Fibroblast of gingiva (primary cell): ENCODE measurements at regions not wholly inside any gene's neighbourhood (a gene's known extent, or its start where the extent isn't known, plus 50 kb on each side); places are given as distances from the start of the nearest gene placed in this dataset.
"Not testable (repeated sequence)": the region's sequence is repeated elsewhere in the genome, so short reads cannot be mapped to it uniquely, and the experiment has no call there.

Source experiments
- DNase-seq: peaks from one replicate; pipeline ENCODE4 v3.0.0-alpha.2; 2011; ENCODE audit warnings: low read depth

- no peak for DNase-seq
Observed at GRCh38 chr9:10835791-10836463, 223.1 kb upstream of the PTPRD start.

- DNase-seq: no peak
Observed at GRCh38 chr9:10843151-10843550, 230.3 kb upstream of the PTPRD start.

GRCh38 chr9:10855847-10856246 is 243.0 kb upstream of the PTPRD start:
- no peak for DNase-seq

DNA sequence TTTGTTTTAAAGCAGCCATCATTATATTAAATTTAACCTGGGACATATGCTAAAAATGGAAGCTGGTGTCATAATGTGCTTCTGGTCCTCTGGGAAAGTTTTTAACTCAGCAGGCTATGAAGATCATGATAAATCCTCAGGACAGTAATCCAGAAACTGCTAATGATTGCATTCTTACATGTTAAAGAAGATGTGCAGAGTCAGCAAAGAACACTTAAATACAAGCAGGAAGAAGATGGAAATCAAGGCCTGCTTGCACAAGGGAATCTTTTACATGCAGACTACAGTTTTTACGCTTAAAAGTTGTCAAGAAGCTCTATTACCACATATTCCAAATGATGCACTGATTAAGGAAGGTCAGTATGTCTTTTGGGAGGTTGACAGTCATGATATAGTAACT is 246.0 kb upstream of the PTPRD start:
- no peak for DNase-seq

- DNase-seq: no peak
Observed at GRCh38 chr9:10863476-10863875, 250.7 kb upstream of the PTPRD start.

DNA sequence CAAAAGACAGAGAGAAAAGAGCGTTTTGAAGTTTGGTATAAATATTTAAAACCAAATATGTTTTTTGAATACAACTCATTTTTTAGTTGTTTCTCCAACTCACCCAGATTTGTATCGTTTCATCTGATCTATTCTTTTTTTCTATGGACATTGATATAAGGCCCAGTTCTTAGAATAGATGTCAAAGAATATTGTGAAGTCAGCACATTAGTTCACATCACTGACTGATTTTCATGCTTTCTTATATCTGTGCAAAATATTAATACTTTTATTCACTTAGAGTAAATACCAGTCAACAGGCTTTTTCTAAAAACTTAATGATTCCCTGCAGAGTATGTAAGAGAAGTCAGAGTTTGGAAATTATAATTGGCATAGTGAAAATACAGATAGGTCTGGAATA is 254.4 kb upstream of the PTPRD start:
- no peak for DNase-seq

DNA sequence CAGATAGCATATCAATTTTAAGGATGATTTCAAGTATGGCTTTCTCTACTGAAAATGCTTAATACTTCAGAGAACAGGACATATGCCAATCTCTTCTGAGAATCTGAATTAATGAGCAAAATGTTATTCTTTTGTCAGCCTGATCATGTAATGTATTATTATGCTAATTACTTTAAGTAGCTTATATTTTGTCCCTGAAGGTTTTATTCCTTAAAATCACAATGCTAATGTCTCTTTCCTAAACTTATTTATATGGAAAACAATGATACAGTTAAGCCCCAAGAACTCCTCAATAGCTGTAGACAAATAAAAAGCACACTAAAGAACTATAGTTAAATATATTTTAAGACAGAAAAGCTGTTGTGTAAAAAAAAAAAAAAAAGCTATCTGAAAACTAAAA is 256.9 kb upstream of the PTPRD start:
- DNase-seq: no peak

DNA sequence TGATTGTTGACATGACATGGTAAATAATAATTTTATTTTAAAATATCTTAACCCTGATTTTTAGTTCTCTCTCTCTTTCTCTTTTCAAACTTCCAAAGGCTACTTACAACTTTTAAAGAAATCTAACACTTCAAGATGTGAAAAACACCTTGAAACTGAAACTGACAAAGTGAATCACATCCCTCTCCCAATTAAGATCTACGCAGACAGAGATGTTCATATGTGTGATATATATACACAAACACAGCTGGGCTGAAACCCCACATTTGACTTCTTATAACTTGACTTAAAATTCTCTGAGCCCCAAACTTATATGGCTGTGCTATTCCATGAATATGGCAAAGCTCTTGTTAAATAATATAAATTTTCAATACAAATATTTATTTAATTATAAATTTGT is 261.2 kb upstream of the PTPRD start:
- DNase-seq: no peak

DNA sequence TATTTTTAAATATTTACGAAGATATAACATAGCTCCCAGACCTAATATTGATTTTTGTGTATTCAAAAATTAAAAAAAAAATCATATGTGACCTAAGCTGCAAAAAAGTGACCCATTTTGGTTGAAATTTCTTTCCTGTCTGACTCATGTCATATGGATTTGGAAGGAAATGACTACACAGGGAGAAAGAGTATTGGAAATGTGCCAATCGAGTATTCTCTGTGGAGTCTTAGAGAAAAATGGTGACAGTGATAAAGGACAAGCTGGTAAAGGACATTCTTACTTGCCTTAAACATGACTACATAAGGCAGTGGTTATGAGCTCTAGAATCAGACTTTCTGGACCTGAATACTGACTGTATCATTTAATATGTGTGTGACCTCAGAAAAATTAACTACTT is 262.9 kb upstream of the PTPRD start:
- no peak for DNase-seq

DNA sequence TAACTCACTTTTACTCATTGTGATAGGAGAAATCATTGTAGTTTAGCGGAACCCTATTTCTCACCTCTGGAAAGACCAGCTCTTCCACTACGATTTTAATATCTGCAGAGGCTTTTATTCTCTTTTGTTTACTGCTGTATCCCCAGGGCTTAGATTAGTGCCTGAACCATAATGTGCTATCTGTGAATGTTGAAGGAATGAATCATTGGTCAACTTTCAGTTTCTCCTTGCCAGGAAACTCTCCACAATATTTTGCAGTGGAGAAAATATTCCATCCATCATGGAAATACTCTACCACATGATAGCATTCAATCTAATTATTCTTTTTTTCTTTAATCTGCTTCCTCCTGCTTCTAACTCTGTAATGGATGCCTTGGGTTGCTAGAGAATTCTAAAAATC is 263.5 kb upstream of the PTPRD start:
- no peak for DNase-seq

DNA sequence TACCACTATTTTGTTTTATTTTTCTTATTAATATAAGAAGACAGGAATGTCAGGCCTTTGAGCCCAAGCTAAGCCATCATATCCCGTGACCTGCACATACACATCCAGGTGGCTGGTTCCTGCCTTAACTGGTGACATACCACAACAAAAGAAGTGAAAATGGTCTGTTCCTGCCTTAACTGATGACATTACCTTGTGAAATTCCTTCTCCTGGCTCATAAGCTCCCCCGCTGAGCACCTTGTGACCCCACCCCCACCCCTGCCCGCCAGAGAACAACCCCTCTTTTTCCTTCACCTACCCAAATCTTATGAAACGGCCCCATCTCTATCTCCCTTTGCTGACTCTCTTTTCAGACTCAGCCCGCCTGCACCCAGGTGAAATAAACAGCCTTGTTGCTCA is 277.5 kb upstream of the PTPRD start:
- DNase-seq: not testable (repeated sequence)

DNA sequence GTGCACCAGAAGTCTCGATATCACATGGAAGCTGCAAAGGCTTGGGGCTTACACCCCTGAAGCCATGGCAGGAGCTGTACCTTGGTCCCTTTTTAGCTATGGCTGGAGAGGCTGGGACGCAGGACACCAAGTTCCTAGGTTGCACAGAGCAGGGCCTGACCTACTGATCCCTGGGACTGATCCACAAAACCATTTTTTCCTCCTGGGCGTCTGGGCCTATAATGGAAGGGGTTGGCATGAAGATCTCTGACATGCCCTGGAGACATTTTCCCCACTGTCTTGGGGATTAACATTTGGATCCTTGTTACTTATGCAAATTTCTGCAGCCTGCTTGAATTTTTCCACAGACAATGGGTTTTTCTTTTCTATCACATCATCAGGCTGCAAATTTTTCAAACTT is 286.7 kb upstream of the PTPRD start:
- DNase-seq: no peak

DNA sequence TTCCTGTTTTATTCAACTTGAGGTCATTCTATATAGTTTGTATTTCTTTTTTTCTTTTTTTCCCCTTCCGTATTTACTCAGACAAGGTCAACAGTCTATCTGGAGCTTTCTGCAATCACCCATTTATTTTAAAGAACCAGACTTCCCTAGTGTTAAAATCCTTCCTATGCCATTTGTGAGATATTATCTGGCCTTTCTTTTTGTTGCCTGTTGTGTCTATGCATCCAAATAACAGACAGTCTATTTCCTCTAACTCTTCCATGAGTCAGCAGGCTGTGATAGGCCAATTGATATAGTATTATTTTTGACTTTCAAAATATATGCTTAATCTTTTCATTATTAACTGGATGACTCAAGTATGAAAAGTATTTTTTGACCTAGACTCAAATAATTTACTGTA is 291.2 kb upstream of the PTPRD start:
- DNase-seq: no peak

GRCh38 chr9:10910779-10911178 is 298.0 kb upstream of the PTPRD start:
- no peak for DNase-seq

DNA sequence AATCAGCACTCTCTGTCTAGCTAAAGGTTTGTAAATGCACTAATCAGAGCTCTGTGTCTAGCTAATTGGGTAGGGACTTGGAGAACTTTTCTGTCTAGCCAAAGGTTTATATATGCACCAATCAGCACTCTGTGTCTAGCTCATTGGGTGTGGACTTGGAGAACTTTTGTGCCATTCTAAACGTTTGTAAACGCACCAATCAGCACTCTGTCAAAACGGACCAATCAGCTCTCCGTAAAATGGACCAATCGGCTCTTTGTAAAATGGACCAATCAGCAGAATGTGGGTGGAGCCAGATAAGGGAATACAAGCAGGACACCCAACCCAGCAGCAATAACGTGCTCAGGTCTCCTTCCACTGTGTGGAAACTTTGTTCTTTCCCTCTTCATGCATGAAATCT is 298.6 kb upstream of the PTPRD start:
- no peak for DNase-seq

- DNase-seq: no peak
Observed at GRCh38 chr9:10917001-10917400, 304.2 kb upstream of the PTPRD start.

GRCh38 chr9:10921671-10922070 is 308.9 kb upstream of the PTPRD start:
- DNase-seq: no peak

DNA sequence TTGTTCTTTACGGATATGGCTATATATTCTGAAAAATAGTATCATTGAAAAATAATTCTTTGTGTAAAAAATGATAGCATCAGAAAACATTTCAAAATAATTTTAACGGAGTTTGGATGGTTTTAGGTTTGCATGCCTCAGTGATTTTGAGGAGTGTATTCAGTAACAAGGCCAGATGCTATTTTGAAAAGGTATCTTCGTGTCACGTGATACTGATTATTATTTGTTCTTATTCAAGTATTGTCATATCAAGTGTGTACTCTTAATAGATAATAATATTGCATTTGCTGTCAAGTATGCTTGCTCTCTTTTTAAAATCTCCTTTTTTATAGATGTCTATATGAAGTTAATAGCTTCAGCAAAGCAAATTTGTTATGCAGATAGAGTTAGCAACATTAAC is 313.1 kb upstream of the PTPRD start:
- no peak for DNase-seq

- DNase-seq: no peak
Observed at GRCh38 chr9:10928372-10928771, 315.6 kb upstream of the PTPRD start.

DNA sequence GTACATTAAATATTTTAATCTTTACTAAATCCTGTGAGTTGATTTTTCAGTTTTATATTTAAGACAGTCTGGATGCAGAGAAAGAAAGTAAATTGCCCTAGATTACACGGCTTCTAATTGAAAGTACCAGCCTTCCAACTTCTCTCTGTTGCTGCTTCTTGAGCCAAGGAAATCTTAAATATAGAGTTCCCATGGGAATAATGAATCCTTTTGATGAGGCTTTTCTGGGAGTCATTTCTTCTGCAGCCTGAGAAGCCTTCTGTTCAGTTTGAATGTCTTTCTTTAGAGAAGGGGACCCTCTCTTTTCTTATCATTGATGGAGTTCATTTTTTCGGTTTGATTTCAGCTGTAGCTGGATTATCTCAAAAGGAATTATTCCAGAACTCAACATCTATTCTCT is 317.3 kb upstream of the PTPRD start:
- DNase-seq: no peak

GRCh38 chr9:10946676-10947410 is 334.0 kb upstream of the PTPRD start:
- DNase-seq: no peak

DNA sequence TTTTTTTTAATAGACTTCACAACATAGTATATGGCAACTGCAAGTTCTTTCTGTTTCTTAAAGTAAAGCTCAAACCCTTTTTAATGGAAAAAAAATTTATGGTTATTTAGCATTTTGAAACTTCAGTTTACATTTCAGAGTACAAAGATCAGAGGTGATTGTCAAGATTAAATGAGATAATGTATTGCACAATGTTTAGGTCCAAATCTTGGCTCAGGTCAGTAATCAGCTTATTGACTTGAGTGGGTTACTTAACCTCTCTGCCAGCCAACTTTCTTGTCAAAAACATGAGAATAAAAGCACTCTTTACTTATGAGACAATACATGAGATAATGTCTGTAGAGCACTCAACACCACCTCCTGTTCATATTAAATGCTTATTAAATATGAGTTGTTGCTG is 345.1 kb upstream of the PTPRD start:
- no peak for DNase-seq

DNA sequence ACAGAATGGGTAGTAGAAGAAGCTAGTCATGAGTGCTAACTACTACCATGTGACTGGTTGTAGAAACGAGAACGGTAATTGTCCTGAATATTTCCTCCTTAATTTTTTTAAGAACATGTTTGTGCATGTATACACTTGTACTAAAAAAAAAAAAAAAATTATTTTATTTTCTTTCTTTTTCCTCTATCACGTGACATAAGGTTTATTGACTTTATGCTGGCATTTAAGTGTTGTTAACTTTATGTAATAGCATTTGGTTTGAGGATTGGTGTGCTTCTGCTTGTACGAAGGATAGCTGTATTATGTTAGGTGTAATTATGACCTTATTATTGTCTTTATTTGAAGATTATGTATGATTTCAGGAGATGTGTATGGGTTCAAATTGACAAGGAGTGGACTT is 349.1 kb upstream of the PTPRD start:
- DNase-seq: no peak

DNA sequence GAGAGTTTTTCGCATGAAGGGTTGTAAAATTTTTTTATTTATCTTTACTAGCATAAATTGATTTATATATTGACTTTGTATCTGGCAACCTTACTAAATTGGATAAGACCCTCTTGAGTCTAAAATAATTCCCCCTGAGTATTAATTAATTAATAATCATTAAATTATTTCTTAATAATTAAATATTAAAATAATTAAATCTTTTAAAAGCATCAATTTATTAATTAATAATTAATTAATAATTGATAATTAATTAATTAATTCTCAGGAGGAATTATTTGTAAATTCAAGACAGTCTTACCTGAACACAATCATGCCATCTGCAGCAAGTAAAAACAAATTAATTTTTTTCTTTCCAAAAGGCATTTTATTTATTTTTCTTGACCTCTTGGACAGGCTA is 370.4 kb upstream of the PTPRD start:
- no peak for DNase-seq
